ENCODE measurements at regions not wholly inside any gene's neighbourhood (a gene's known extent, or its start where the extent isn't known, plus 50 kb on each side); places are given as distances from the start of the nearest gene placed in this dataset.
"Not testable (repeated sequence)": the region's sequence is repeated elsewhere in the genome, so short reads cannot be mapped to it uniquely, and the experiment has no call there.

GRCh38 chr15:96622714-96623113, 292.2 kb downstream of the NR2F2 start:
- 68 to 82% (median 75%) methylated on average over 6 of the region's 6 CpGs for WGBS, 3 donors
- FAIRE-seq (no peak), DNase-seq (no peak)
- Histone ChIP-seq H3K9me3 (ENCODE audit: control insufficient read depth in 2 of 2, insufficient read depth in 1 of 2, low read depth in 1 of 2, low read length in 1 of 2) (no peaks in the 10 kb centered on the region), H3K27me3 (ENCODE audit: control insufficient read depth in 3 of 3, insufficient read depth in 3 of 3, low read length in 3 of 3) (no peaks in the 10 kb centered on the region), H3K4me1 (ENCODE audit: control insufficient read depth in 3 of 3, insufficient read depth in 2 of 3, low read depth in 1 of 3, low read length in 2 of 3) (no peaks in the 10 kb centered on the region), H3K36me3 (ENCODE audit: control insufficient read depth in 3 of 3, insufficient read depth in 2 of 3, low read depth in 1 of 3, low read length in 3 of 3) (no peaks in the 10 kb centered on the region), H3K27ac (ENCODE audit: low read depth in 1 of 3, low read length in 2 of 3) (no peak overlapping the region), H3K4me3 (ENCODE audit: low read depth in 1 of 3, low read length in 3 of 3) (no peak overlapping the region)

GRCh38 chr15:96625256-96625655, 294.8 kb downstream of the NR2F2 start:
- Histone ChIP-seq H3K36me3 (ENCODE audit: control insufficient read depth in 3 of 3, insufficient read depth in 2 of 3, low read depth in 1 of 3, low read length in 3 of 3) (no peaks in the 10 kb centered on the region), H3K27me3 (ENCODE audit: control insufficient read depth in 3 of 3, insufficient read depth in 3 of 3, low read length in 3 of 3) (no peaks in the 10 kb centered on the region)
- 65 to 70% (median 67%) methylated on average over 4 of the region's 4 CpGs for WGBS, 3 donors

GRCh38 chr15:96627031-96627568, 296.6 kb downstream of the NR2F2 start:
- H3K9me3 ChIP-seq (ENCODE audit: control insufficient read depth in 2 of 2, insufficient read depth in 1 of 2, low read depth in 1 of 2, low read length in 1 of 2), result no peaks in the 10 kb centered on the region
- H3K4me3 ChIP-seq (ENCODE audit: low read depth in 1 of 3, low read length in 3 of 3), result no peak overlapping the region
- 67 to 71% (median 68%) methylated on average over 13 of the region's 13 CpGs for WGBS, 3 donors
- no peaks in the 10 kb centered on the region for H3K4me1 ChIP-seq (ENCODE audit: control insufficient read depth in 3 of 3, insufficient read depth in 2 of 3, low read depth in 1 of 3, low read length in 2 of 3)
- no peak overlapping the region for H3K27ac ChIP-seq (ENCODE audit: low read depth in 1 of 3, low read length in 2 of 3)
- no peak for FAIRE-seq
- no peaks in the 10 kb centered on the region for H3K36me3 ChIP-seq (ENCODE audit: control insufficient read depth in 3 of 3, insufficient read depth in 2 of 3, low read depth in 1 of 3, low read length in 3 of 3)
- DNase-seq, result no peak
- H3K27me3 ChIP-seq (ENCODE audit: control insufficient read depth in 3 of 3, insufficient read depth in 3 of 3, low read length in 3 of 3), result no peaks in the 10 kb centered on the region

More at GRCh38 chr15:96625256-96625655, 294.8 kb downstream of the NR2F2 start:
- H3K4me1 ChIP-seq (ENCODE audit: control insufficient read depth in 3 of 3, insufficient read depth in 2 of 3, low read depth in 1 of 3, low read length in 2 of 3), result no peaks in the 10 kb centered on the region
- H3K9me3 ChIP-seq (ENCODE audit: control insufficient read depth in 2 of 2, insufficient read depth in 1 of 2, low read depth in 1 of 2, low read length in 1 of 2), result no peaks in the 10 kb centered on the region
- DNase-seq (no peak), FAIRE-seq (no peak)
- H3K4me3 ChIP-seq (ENCODE audit: low read depth in 1 of 3, low read length in 3 of 3), result no peak overlapping the region
- H3K27ac ChIP-seq (ENCODE audit: low read depth in 1 of 3, low read length in 2 of 3), result no peak overlapping the region

- no peak overlapping the region for H3K4me3 ChIP-seq (ENCODE audit: low read depth in 1 of 3, low read length in 3 of 3)
- H3K27me3 ChIP-seq (ENCODE audit: control insufficient read depth in 3 of 3, insufficient read depth in 3 of 3, low read length in 3 of 3), result no peaks in the 10 kb centered on the region
- H3K9me3 ChIP-seq (ENCODE audit: control insufficient read depth in 2 of 2, insufficient read depth in 1 of 2, low read depth in 1 of 2, low read length in 1 of 2), result no peaks in the 10 kb centered on the region
- no peaks in the 10 kb centered on the region for H3K4me1 ChIP-seq (ENCODE audit: control insufficient read depth in 3 of 3, insufficient read depth in 2 of 3, low read depth in 1 of 3, low read length in 2 of 3)
- DNase-seq, result no peak
- no peaks in the 10 kb centered on the region for H3K36me3 ChIP-seq (ENCODE audit: control insufficient read depth in 3 of 3, insufficient read depth in 2 of 3, low read depth in 1 of 3, low read length in 3 of 3)
- no peak overlapping the region for H3K27ac ChIP-seq (ENCODE audit: low read depth in 1 of 3, low read length in 2 of 3)
- WGBS, 3 donors, result 50 to 63% (median 56%) methylated on average over 4 of the region's 4 CpGs
- FAIRE-seq, result no peak
Observed at GRCh38 chr15:96629511-96629910, 299.0 kb downstream of the NR2F2 start.

GRCh38 chr15:96638793-96639192, 308.3 kb downstream of the NR2F2 start:
- H3K9me3 ChIP-seq (ENCODE audit: control insufficient read depth in 2 of 2, insufficient read depth in 1 of 2, low read depth in 1 of 2, low read length in 1 of 2), result no peaks in the 10 kb centered on the region
- no peak overlapping the region for H3K27ac ChIP-seq (ENCODE audit: low read depth in 1 of 3, low read length in 2 of 3)
- no peak overlapping the region for H3K4me3 ChIP-seq (ENCODE audit: low read depth in 1 of 3, low read length in 3 of 3)
- H3K27me3 ChIP-seq (ENCODE audit: control insufficient read depth in 3 of 3, insufficient read depth in 3 of 3, low read length in 3 of 3), result no peaks in the 10 kb centered on the region
- FAIRE-seq (no peak), DNase-seq (no peak)
- 92 to 96% (median 94%) methylated on average over 1 of the region's 1 CpG for WGBS, 3 donors
- H3K36me3 ChIP-seq (ENCODE audit: control insufficient read depth in 3 of 3, insufficient read depth in 2 of 3, low read depth in 1 of 3, low read length in 3 of 3), result no peaks in the 10 kb centered on the region
- H3K4me1 ChIP-seq (ENCODE audit: control insufficient read depth in 3 of 3, insufficient read depth in 2 of 3, low read depth in 1 of 3, low read length in 2 of 3), result no peaks in the 10 kb centered on the region

- DNase-seq, result no peak
- 92 to 95% (median 93%) methylated on average over 9 of the region's 9 CpGs for WGBS, 3 donors
Observed at GRCh38 chr15:96645796-96646195, 315.3 kb downstream of the NR2F2 start.

GRCh38 chr15:96648866-96649265, 318.4 kb downstream of the NR2F2 start:
- Histone ChIP-seq H3K4me1 (ENCODE audit: control insufficient read depth in 3 of 3, insufficient read depth in 2 of 3, low read depth in 1 of 3, low read length in 2 of 3) (no peaks in the 10 kb centered on the region), H3K27me3 (ENCODE audit: control insufficient read depth in 3 of 3, insufficient read depth in 3 of 3, low read length in 3 of 3) (no peaks in the 10 kb centered on the region), H3K9me3 (ENCODE audit: control insufficient read depth in 2 of 2, insufficient read depth in 1 of 2, low read depth in 1 of 2, low read length in 1 of 2) (no peaks in the 10 kb centered on the region), H3K27ac (ENCODE audit: low read depth in 1 of 3, low read length in 2 of 3) (no peak overlapping the region), H3K4me3 (ENCODE audit: low read depth in 1 of 3, low read length in 3 of 3) (no peak overlapping the region), H3K36me3 (ENCODE audit: control insufficient read depth in 3 of 3, insufficient read depth in 2 of 3, low read depth in 1 of 3, low read length in 3 of 3) (no peaks in the 10 kb centered on the region)
- FAIRE-seq (no peak), DNase-seq (no peak)
- WGBS, 3 donors, result 48 to 66% (median 62%) methylated on average over 9 of the region's 9 CpGs

More at GRCh38 chr15:96645796-96646195, 315.3 kb downstream of the NR2F2 start:
- Histone ChIP-seq H3K4me1 (ENCODE audit: control insufficient read depth in 3 of 3, insufficient read depth in 2 of 3, low read depth in 1 of 3, low read length in 2 of 3) (no peaks in the 10 kb centered on the region), H3K36me3 (ENCODE audit: control insufficient read depth in 3 of 3, insufficient read depth in 2 of 3, low read depth in 1 of 3, low read length in 3 of 3) (no peaks in the 10 kb centered on the region), H3K27me3 (ENCODE audit: control insufficient read depth in 3 of 3, insufficient read depth in 3 of 3, low read length in 3 of 3) (no peaks in the 10 kb centered on the region), H3K9me3 (ENCODE audit: control insufficient read depth in 2 of 2, insufficient read depth in 1 of 2, low read depth in 1 of 2, low read length in 1 of 2) (no peaks in the 10 kb centered on the region), H3K4me3 (ENCODE audit: low read depth in 1 of 3, low read length in 3 of 3) (no peak overlapping the region), H3K27ac (ENCODE audit: low read depth in 1 of 3, low read length in 2 of 3) (no peak overlapping the region)
- FAIRE-seq, result no peak

GRCh38 chr15:96657096-96657495, 326.6 kb downstream of the NR2F2 start:
- FAIRE-seq (no peak), DNase-seq (no peak)

GRCh38 chr15:96666979-96667378, 336.5 kb downstream of the NR2F2 start:
- not testable (repeated sequence) for H3K27me3 ChIP-seq (ENCODE audit: control insufficient read depth in 3 of 3, insufficient read depth in 3 of 3, low read length in 3 of 3); H3K36me3 ChIP-seq (ENCODE audit: control insufficient read depth in 3 of 3, insufficient read depth in 2 of 3, low read depth in 1 of 3, low read length in 3 of 3); H3K4me1 ChIP-seq (ENCODE audit: control insufficient read depth in 3 of 3, insufficient read depth in 2 of 3, low read depth in 1 of 3, low read length in 2 of 3); H3K27ac ChIP-seq (ENCODE audit: low read depth in 1 of 3, low read length in 2 of 3); FAIRE-seq; H3K4me3 ChIP-seq (ENCODE audit: low read depth in 1 of 3, low read length in 3 of 3); DNase-seq; H3K9me3 ChIP-seq (ENCODE audit: control insufficient read depth in 2 of 2, insufficient read depth in 1 of 2, low read depth in 1 of 2, low read length in 1 of 2)
- WGBS, 3 donors, result 83 to 90% (median 90%) methylated on average over 3 of the region's 3 CpGs

More at GRCh38 chr15:96657096-96657495, 326.6 kb downstream of the NR2F2 start:
- Histone ChIP-seq H3K9me3 (ENCODE audit: control insufficient read depth in 2 of 2, insufficient read depth in 1 of 2, low read depth in 1 of 2, low read length in 1 of 2) (no peaks in the 10 kb centered on the region), H3K4me1 (ENCODE audit: control insufficient read depth in 3 of 3, insufficient read depth in 2 of 3, low read depth in 1 of 3, low read length in 2 of 3) (no peaks in the 10 kb centered on the region), H3K4me3 (ENCODE audit: low read depth in 1 of 3, low read length in 3 of 3) (no peak overlapping the region), H3K27me3 (ENCODE audit: control insufficient read depth in 3 of 3, insufficient read depth in 3 of 3, low read length in 3 of 3) (no peaks in the 10 kb centered on the region), H3K36me3 (ENCODE audit: control insufficient read depth in 3 of 3, insufficient read depth in 2 of 3, low read depth in 1 of 3, low read length in 3 of 3) (no peaks in the 10 kb centered on the region), H3K27ac (ENCODE audit: low read depth in 1 of 3, low read length in 2 of 3) (no peak overlapping the region)
- 29 to 50% (median 38%) methylated on average over 1 of the region's 1 CpG for WGBS, 3 donors

Data from small intestine (tissue), 7 donors.